ENCODE measurements at regions not wholly inside any gene's neighbourhood (a gene's known extent, or its start where the extent isn't known, plus 50 kb on each side); places are given as distances from the start of the nearest gene placed in this dataset.
"Not testable (repeated sequence)": the region's sequence is repeated elsewhere in the genome, so short reads cannot be mapped to it uniquely, and the experiment has no call there.

DNA sequence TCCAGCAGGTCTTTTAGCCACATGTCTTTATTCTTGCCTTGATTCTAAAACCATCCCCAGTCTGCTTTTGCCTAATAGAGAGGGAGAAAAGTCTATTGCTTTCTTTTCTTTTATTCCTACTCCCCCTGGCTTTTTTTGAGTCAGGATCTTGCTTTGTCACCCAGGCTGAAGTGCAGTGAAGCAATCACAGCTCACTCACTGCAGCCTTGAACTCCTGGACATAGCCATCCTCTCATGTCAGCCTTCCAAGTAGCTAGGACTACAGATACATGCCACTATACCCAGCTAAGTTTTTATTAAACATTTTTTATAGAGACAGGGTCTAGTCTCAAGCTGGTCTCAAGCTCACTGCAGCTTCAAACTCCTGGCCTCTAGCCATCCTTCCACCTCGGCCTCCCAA, 72.5 kb upstream of the PAXBP1 start:
- no peak for TF ChIP-seq Cebpa-rat (IDR thresholded peaks at IDR 0.05)
- Histone ChIP-seq H3K9ac (no peak overlapping the region), H3K27me3 (no peaks in the 10 kb centered on the region), H3K4me2 (no peak overlapping the region), H3K36me3 (no peaks in the 10 kb centered on the region), H3K4me1 (no peaks in the 10 kb centered on the region), H3K4me3 (no peak overlapping the region), H3K9me3 (no peaks in the 10 kb centered on the region), H4K20me1 (no peaks in the 10 kb centered on the region), H3K27ac (no peak overlapping the region)

DNA sequence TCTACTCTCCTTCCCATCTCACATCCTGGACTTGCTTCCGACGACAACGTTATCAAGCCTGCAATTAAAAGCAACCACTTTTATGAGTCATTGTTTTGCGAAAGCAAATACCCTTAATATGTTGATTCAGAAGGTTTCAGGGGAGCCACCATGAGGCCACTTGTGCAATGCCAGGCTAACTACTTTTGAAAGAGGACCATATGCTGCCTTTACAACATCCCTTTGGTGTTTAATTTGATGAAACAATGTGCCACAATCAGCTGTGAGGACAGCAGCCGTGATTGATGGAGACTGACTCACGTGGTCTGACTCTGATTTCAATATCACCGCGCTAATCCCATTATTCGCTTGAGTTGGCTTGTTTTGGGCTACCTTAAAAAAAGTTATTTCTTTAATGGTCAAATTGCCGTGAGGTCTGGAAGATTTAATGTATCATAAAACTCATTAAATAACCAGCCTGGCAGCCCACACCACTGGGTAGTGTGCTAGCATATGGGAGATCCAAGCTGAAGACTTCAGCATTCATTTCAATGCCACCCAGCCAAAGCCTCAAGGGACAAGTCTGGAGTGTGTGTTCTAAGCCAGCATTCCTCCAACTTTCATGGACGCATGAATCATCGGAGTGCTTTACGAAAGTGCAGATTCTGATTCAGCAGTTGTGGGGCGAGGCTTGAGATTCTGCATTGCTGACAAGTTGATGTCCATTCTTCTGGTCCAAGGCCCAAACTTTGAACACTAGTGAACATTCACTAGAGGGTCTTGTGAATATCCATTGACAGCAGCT, 73.3 kb upstream of the PAXBP1 start:
- Histone ChIP-seq H3K4me3 (no peak overlapping the region), H3K27me3 (no peaks in the 10 kb centered on the region), H3K4me2 (no peak overlapping the region), H3K9ac (no peak overlapping the region), H3K9me3 (no peaks in the 10 kb centered on the region), H3K36me3 (no peaks in the 10 kb centered on the region), H3K4me1 (no peaks in the 10 kb centered on the region), H3K27ac (no peak overlapping the region), H4K20me1 (no peaks in the 10 kb centered on the region)
- no peak for TF ChIP-seq Cebpa-rat (IDR thresholded peaks at IDR 0.05)

DNA sequence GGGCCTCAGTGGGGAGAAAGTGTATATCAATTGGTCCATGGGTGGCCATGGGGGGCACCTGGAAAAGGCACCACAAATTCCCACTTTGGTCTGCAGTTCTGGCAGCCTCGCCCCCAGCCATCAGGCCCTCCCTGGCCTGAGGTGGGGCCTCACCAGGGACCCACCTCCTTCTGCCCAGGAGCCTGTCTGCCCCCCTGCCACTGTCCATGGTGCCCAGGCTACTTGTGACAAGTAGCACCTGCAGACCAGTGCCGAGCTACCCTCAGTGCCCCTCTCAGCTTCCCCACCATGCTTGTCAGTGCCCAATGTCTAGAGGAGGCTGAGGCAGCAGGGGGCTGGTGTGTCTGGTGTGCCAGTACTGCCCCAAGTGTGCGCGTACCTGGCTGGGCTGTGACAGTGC, 87.1 kb upstream of the PAXBP1 start:
- no peak overlapping the region for H3K27ac ChIP-seq
- no peaks in the 10 kb centered on the region for H4K20me1 ChIP-seq
- H3K27me3 ChIP-seq: no peaks in the 10 kb centered on the region
- no peak overlapping the region for H3K9ac ChIP-seq
- H3K36me3 ChIP-seq: no peaks in the 10 kb centered on the region
- no peak overlapping the region for H3K4me2 ChIP-seq
- H3K9me3 ChIP-seq: peaks cover 62% of the 10 kb centered on the region
- H3K4me1 ChIP-seq: 0 out of 2 replicates have a peak, but pooled peaks cover 5% of the 10 kb centered on the region
- TF ChIP-seq Cebpa-rat (IDR thresholded peaks at IDR 0.05): no peak
- H3K4me3 ChIP-seq: no peak overlapping the region

DNA sequence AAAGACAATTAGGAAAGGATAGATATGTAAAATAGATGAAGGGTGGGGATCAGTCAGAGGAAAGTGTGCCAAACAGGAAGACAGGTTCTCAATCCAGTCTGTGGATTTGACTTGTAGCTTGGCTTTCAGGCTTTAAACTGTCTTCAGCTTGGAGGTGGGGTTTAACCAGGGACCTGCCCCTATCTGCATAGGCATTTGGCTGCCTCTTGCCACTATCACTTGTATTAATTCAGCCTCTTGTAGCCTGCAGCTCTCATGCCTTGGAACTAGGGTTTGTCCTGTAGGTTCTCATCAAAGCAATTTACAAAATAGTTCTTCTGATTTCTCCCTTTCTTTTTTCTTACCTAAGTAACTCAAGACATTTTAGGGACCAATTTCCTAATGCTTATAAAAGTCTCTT, 88.8 kb upstream of the PAXBP1 start:
- Histone ChIP-seq H3K27me3 (no peaks in the 10 kb centered on the region), H4K20me1 (no peaks in the 10 kb centered on the region), H3K4me3 (no peak overlapping the region), H3K4me2 (no peak overlapping the region), H3K36me3 (no peaks in the 10 kb centered on the region), H3K27ac (no peak overlapping the region), H3K9me3 (peaks cover 45% of the 10 kb centered on the region), H3K9ac (no peak overlapping the region), H3K4me1 (0 out of 2 replicates have a peak, but pooled peaks cover 5% of the 10 kb centered on the region)
- no peak for TF ChIP-seq Cebpa-rat (IDR thresholded peaks at IDR 0.05)

DNA sequence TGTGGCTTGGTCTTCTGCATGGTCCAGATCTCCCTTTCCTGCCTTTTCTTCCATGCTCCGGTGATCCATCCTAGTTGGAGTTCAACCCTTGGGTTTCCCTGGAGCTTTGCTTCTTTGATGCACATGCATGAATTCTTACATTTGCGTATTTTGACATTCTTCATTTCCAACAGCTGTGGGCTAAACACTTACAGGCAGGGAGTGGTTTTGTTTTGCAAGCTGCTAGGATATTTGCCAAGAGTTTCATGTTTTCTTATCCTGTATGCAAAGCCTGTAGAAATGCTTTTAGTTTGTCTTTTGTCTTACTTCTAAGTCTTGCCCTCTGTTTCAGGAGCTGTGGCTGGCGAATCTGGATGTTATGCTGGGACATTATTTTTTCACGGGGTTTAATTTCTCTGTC, 90.3 kb upstream of the PAXBP1 start:
- no peaks in the 10 kb centered on the region for H3K27me3 ChIP-seq
- no peak overlapping the region for H3K9ac ChIP-seq

DNA sequence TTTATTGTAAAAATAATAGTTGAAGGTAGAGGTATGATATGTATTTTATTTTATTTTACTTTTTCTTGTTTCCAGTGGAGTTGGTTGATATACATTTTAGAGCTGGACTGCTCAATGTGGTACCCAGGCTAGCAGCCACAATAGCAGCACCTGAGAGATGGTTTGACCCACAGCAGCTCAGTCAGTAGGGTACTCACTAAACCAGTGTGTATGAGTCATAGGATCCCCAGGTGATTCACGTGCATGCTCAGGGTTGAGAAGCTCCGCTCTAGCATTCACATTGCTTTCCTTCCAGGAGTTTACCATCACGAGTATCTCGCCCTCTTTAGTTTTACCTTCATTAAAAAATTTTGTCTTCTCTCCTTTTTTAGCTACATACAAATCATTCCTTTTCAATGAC, 96.0 kb upstream of the PAXBP1 start:
- Histone ChIP-seq H3K36me3 (no peaks in the 10 kb centered on the region), H3K9ac (no peak overlapping the region), H3K4me2 (no peak overlapping the region), H3K9me3 (no peaks in the 10 kb centered on the region), H3K4me1 (0 out of 2 replicates have a peak, but pooled peaks cover 5% of the 10 kb centered on the region), H3K4me3 (no peak overlapping the region), H4K20me1 (no peaks in the 10 kb centered on the region), H3K27ac (no peak overlapping the region), H3K27me3 (no peaks in the 10 kb centered on the region)
- no peak for TF ChIP-seq Cebpa-rat (IDR thresholded peaks at IDR 0.05)

More for the DNA sequence above, 90.3 kb upstream of the PAXBP1 start:
- Histone ChIP-seq H3K27ac (no peak overlapping the region), H3K4me3 (no peak overlapping the region), H3K36me3 (no peaks in the 10 kb centered on the region), H4K20me1 (no peaks in the 10 kb centered on the region), H3K4me2 (no peak overlapping the region), H3K9me3 (peaks cover 41% of the 10 kb centered on the region), H3K4me1 (0 out of 2 replicates have a peak, but pooled peaks cover 5% of the 10 kb centered on the region)
- TF ChIP-seq Cebpa-rat (IDR thresholded peaks at IDR 0.05): no peak

DNA sequence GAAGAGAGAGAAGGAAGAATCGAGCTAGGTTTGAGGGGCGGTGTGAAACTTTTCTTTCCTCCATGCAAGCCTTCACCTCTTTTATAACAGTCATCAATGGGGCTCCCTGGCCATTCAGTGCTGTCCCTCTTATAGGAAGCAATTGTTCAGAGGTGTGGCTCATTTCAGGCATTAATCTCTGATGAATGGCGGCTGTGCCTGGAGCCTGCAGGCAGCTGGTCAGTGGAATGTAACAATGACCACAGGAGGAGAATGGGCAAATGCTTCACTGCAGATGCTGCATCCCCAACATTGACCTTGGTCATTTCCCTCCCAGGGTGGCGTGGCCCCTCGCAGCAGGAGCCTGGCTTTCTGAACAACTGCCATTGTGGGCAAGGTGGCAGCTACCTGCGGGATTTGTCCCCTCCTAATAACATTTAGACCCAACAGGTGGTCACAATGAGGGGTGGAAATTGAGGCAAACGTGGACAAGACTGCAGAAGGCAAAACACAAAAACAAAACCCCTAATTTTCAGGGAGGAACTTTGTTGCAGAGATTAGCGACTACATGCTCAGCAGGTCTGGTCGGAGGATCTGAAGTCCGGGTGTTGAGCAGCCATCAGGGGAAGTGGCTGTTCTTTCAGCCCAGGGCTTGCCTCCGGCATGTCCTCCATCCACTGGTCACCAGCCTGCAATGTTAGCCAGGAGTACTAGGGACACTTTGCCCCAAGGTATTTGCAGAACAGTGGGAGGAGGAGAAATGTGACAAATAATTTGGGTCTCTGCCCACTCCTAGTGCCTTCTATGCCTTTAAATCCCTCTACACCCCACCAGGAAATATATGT, 97.3 kb upstream of the PAXBP1 start:
- Histone ChIP-seq H3K27me3 (no peaks in the 10 kb centered on the region), H3K9me3 (no peaks in the 10 kb centered on the region), H3K4me2 (no peak overlapping the region), H3K27ac (no peak overlapping the region), H3K9ac (no peak overlapping the region), H3K4me3 (no peak overlapping the region), H4K20me1 (no peaks in the 10 kb centered on the region), H3K36me3 (no peaks in the 10 kb centered on the region), H3K4me1 (no peaks in the 10 kb centered on the region)
- TF ChIP-seq Cebpa-rat (IDR thresholded peaks at IDR 0.05): no peak

DNA sequence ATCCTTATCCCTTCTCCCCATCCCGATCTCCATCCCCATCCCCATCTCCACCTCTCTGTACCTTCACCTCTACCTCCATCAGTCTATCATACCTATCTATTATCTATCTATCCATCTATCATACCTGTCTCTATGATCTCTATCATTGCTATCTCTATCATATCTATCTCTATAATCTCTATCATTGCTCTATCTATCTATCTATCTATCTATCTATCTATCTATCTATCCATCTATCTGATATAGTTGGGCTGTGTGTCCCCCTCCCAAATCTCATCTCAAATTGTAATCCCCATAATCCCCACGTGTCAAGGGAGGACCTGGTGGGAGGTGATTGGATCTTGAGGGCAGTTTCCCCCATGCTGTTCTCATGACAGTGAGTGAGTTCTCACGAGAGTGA, 97.9 kb upstream of the PAXBP1 start:
- no peak for TF ChIP-seq Cebpa-rat (IDR thresholded peaks at IDR 0.05)
- H3K27me3 ChIP-seq: no peaks in the 10 kb centered on the region
- H3K27ac ChIP-seq: no peak overlapping the region
- no peak overlapping the region for H3K4me3 ChIP-seq
- H3K4me1 ChIP-seq: no peaks in the 10 kb centered on the region
- H4K20me1 ChIP-seq: no peaks in the 10 kb centered on the region
- no peaks in the 10 kb centered on the region for H3K36me3 ChIP-seq
- H3K9me3 ChIP-seq: no peaks in the 10 kb centered on the region
- H3K9ac ChIP-seq: no peak overlapping the region
- no peak overlapping the region for H3K4me2 ChIP-seq

DNA sequence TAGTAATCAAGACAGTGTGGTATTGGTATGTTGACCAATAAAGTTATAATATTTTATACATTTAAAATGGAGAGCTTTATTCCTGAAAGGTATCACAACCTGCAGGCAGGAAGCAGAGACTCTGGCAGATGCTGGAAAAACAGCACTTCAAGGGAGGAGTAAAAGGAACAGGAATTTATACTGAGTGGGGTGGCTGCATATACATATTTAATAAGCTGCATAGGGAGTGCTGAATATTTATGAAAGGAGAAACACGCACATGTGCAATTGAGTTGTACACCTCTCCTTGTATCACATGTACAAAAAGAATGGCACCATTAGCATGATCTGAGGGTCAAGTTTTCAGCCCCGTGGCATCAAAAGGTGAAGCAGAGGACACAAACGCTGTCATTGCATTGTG, 104.9 kb upstream of the PAXBP1 start:
- Histone ChIP-seq H3K27ac (no peak overlapping the region), H3K9me3 (no peaks in the 10 kb centered on the region), H3K9ac (no peak overlapping the region), H3K27me3 (no peaks in the 10 kb centered on the region), H3K4me3 (no peak overlapping the region), H3K4me1 (no peaks in the 10 kb centered on the region), H3K36me3 (no peaks in the 10 kb centered on the region), H3K4me2 (no peak overlapping the region), H4K20me1 (no peaks in the 10 kb centered on the region)
- no peak for TF ChIP-seq Cebpa-rat (IDR thresholded peaks at IDR 0.05)

DNA sequence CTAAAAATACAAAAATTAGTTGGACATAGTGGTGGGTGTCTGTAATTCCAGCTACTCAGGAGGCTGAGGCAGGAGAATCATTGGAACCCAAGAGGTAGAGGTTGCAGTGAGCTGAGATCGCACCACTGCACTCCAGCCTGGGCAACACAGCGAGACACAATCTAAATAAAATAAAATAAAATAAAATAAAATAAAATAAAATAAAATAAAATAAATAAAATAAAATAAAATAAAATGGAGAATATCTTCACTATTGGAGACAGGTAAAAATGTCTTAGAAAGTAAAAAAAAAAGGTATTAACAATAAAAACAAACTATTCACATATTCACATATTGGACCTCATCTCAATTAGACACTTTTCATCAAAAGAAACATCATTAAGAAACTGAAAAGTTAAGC, 106.3 kb upstream of the PAXBP1 start:
- H4K20me1 ChIP-seq, H3K36me3 ChIP-seq, H3K9me3 ChIP-seq, H3K4me2 ChIP-seq, H3K9ac ChIP-seq, H3K27ac ChIP-seq, H3K27me3 ChIP-seq, H3K4me3 ChIP-seq, H3K4me1 ChIP-seq: not testable (repeated sequence)

Data from BLaER1 (cell line).